ENCODE measurements at regions not wholly inside any gene's neighbourhood (a gene's known extent, or its start where the extent isn't known, plus 50 kb on each side); places are given as distances from the start of the nearest gene placed in this dataset.
A peak's percentile ranks its signal among the peaks of the same experiment; 100 is the strongest.

DNA sequence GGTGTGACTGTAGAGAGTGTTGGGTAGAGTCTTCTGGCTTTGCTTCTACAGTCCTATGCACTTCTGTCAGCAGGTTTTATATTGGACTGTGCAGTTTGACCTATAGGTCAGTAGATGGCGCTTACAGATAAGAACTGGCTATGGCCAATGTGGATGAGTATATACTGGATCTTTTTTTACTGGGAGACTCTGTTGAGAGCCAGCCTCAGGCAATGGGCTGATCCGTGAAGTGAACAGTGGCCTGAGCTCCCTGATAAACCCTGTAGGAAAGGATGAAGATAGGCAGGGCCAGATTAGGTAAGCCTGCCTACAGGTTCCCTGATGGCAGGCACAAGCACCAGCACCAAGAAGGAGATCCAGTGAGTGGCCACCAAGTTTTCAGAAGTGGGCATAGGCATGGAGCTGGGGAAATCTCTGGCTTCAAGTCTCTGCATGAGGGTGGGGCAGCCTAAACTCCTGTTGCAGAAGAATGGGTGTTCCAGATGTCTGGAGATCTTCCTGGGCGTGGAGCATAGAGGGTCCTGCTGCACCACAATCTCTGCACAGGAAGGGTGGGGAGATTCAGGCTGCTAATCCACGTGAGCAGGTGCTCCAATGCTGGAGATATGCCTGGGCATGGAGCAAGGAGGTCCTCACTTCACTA is 326.0 kb upstream of the SGO1 start:
- Histone ChIP-seq H3K27me3 (ENCODE audit: control insufficient read depth, insufficient read depth, low read length) (no peaks in the 10 kb centered on the region), H3K36me3 (ENCODE audit: control insufficient read depth, insufficient read depth, low read length) (no peaks in the 10 kb centered on the region), H3K4me3 (ENCODE audit: low read depth, low read length) (no peak overlapping the region)
- TF ChIP-seq, protein P1, sequence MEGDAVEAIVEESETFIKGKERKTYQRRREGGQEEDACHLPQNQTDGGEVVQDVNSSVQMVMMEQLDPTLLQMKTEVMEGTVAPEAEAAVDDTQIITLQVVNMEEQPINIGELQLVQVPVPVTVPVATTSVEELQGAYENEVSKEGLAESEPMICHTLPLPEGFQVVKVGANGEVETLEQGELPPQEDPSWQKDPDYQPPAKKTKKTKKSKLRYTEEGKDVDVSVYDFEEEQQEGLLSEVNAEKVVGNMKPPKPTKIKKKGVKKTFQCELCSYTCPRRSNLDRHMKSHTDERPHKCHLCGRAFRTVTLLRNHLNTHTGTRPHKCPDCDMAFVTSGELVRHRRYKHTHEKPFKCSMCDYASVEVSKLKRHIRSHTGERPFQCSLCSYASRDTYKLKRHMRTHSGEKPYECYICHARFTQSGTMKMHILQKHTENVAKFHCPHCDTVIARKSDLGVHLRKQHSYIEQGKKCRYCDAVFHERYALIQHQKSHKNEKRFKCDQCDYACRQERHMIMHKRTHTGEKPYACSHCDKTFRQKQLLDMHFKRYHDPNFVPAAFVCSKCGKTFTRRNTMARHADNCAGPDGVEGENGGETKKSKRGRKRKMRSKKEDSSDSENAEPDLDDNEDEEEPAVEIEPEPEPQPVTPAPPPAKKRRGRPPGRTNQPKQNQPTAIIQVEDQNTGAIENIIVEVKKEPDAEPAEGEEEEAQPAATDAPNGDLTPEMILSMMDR (IDR thresholded peaks at IDR 0.05; ENCODE audit: insufficient read depth, low read depth, low read length), result peak; percentile 63
- CTCF ChIA-PET, result interaction anchor here (0.6 to 2.8 kb wide), 30 partner anchors 8 to 1383 kb away, joined by 3 to 29 read pairs (median 4); no protein-coding TSS in a partner anchor
- DNase-seq (ENCODE audit: low read depth), result peak; percentile 26
- POLR2A ChIA-PET, result interaction anchor here (0.6 kb wide), 1 partner anchor 510 kb away, joined by 3 read pairs; no protein-coding TSS in a partner anchor

DNA sequence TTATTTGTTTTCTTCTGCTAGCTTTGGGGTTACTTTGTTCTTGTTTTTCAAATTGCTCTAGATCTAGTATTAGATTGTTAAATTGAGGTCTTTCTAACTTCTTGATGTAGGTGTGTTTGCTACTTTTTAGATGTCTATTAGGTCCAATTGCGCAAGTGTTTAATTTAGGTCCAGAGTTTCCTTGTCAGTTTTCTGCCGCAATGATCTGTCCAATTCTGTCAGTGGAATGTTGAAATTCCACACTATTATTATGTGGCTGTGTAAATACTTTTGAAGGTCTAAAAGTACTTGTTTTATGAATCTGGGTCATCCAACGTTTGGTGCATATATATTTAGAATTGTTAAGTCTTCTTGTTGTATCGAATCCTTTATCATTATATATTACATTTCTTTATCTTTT is 324.4 kb upstream of the SGO1 start:
- ChIA-PET POLR2A (no interaction called here), CTCF (interaction anchor here (0.8 to 2.4 kb wide), 5 partner anchors 13 to 1384 kb away, joined by 3 to 11 read pairs (median 5); no protein-coding TSS in a partner anchor)
- TF ChIP-seq, protein P1 (IDR thresholded peaks at IDR 0.05; ENCODE audit: insufficient read depth, low read depth, low read length), result no peak
- no peaks in the 10 kb centered on the region for H3K27me3 ChIP-seq (ENCODE audit: control insufficient read depth, insufficient read depth, low read length)
- no peak overlapping the region for H3K4me3 ChIP-seq (ENCODE audit: low read depth, low read length)
- no peak for DNase-seq (ENCODE audit: low read depth)
- no peaks in the 10 kb centered on the region for H3K36me3 ChIP-seq (ENCODE audit: control insufficient read depth, insufficient read depth, low read length)

DNA sequence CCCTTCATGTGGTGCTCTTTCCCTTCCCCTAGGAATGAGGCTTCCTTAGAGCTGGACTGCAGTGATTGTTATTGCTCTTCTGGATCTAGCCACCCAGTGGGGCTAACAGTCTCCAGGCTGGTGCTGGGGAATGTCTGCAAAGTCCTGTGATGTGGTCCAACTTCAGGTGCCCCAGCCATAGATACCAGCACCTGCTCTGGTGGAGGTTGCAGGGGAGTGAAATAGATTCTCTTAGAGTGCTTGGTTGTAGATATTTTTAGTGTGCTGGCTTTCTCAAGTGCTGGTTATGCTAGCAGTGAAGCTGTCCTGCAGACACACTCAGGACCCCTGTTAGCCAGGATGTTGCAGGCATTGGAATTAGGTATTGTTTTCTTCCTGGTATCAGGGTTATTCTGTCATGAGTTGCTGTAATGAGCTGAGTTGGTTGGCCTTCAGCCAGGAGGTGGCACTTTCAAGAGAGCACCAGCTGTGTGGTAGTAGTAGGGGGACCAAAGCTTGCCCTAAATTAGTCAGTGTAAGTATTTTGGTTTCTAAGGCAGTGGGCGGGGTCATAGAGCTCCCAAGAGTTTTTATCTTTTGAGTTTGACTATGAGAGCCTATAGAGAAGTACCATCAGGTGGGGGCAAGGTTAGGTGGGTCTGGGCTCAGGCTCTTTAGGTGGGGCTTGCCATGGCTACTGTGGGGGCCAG is 317.5 kb upstream of the SGO1 start:
- no peak for DNase-seq (ENCODE audit: low read depth)
- Histone ChIP-seq H3K4me3 (ENCODE audit: low read depth, low read length) (no peak overlapping the region), H3K27me3 (ENCODE audit: control insufficient read depth, insufficient read depth, low read length) (no peaks in the 10 kb centered on the region), H3K36me3 (ENCODE audit: control insufficient read depth, insufficient read depth, low read length) (no peaks in the 10 kb centered on the region)
- CTCF ChIA-PET, result interaction anchor here (1.1 to 3.6 kb wide), 3 partner anchors 8 to 981 kb away, joined by 3 to 12 read pairs (median 4); no protein-coding TSS in a partner anchor
- TF ChIP-seq, protein P1 (IDR thresholded peaks at IDR 0.05; ENCODE audit: insufficient read depth, low read depth, low read length), result no peak
- POLR2A ChIA-PET, result no interaction called here

DNA sequence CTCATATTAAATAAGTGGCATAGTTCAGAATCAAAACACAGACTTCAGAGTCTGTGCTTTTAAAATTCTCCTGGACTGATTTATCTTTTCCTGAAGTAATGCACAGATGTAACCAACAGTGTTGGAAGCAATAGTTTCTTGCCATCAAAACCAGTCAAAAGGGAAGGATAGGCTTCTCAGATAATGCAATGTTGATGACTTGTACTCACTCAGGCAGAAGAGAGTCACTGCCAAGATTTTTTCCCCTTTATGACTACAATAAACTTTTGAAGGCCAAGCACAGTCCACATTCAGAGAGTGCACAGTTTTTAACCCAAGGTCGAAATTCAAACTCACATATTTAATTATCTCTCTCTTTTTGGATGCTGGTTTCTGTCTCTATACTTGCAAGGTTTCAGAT is 305.0 kb upstream of the SGO1 start:
- POLR2A ChIA-PET, result no interaction called here
- no peaks in the 10 kb centered on the region for H3K36me3 ChIP-seq (ENCODE audit: control insufficient read depth, insufficient read depth, low read length)
- no peak for DNase-seq (ENCODE audit: low read depth)
- TF ChIP-seq, protein P1 (IDR thresholded peaks at IDR 0.05; ENCODE audit: insufficient read depth, low read depth, low read length), result no peak
- CTCF ChIA-PET, result no interaction called here
- H3K27me3 ChIP-seq (ENCODE audit: control insufficient read depth, insufficient read depth, low read length), result no peaks in the 10 kb centered on the region; the same call in 1 of the 2 replicates
- no peak overlapping the region for H3K4me3 ChIP-seq (ENCODE audit: low read depth, low read length)

DNA sequence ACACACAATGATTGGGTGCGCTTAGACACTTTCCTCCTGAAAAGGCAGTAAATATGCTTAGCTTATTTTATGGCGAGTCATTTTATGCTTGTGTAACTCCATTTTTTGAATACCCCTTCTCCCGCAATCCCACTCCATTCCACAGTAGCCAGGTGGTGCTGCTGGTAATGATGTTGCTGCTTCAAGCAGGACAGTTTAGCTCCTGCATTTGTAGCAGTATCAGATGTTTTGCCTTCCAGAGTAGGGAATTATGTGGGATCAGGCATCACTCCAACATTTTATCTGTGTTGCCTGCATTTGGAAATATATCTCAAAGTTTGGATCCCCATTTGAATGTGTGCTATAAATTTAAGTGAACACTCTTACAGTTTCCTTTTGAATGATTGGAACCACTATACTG is 302.1 kb upstream of the SGO1 start:
- no peak overlapping the region for H3K4me3 ChIP-seq (ENCODE audit: low read depth, low read length)
- TF ChIP-seq, protein P1 (IDR thresholded peaks at IDR 0.05; ENCODE audit: insufficient read depth, low read depth, low read length), result no peak
- DNase-seq (ENCODE audit: low read depth), result no peak
- ChIA-PET POLR2A (interaction anchor here (0.5 kb wide), 1 partner anchor 1214 kb away, joined by 4 read pairs; no protein-coding TSS in a partner anchor), CTCF (interaction anchor here (0.7 kb wide), 1 partner anchor 657 kb away, joined by 3 read pairs; no protein-coding TSS in a partner anchor)
- no peaks in the 10 kb centered on the region; the same call in 1 of the 2 replicates for H3K27me3 ChIP-seq (ENCODE audit: control insufficient read depth, insufficient read depth, low read length)
- no peaks in the 10 kb centered on the region for H3K36me3 ChIP-seq (ENCODE audit: control insufficient read depth, insufficient read depth, low read length)

All from BJ (cell line).